ENCODE measurements at regions not wholly inside any gene's neighbourhood (a gene's known extent, or its start where the extent isn't known, plus 50 kb on each side); places are given as distances from the start of the nearest gene placed in this dataset.

DNA sequence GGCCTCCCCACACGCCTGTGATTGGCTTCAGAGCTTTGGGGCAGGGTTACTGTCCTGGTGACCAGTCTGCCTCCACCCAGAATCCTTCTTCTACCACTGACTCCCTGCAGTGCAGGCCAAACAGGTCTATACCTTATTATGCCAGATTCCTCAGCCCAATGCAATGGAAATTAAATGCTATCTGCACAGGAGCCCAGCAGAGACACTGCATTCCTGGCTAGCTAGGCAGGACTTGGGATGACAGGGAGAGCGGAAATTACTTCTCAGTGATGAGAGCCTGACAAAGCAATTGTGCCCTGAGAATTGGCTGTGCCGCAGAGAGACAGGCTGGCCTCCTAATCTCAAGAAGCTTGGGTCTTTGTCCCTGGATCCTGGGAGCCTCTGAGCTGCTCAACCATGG, 143.8 kb upstream of the NCAM1 start:
- DNase-seq (ENCODE audit: low read depth, low spot score) (no peak), ATAC-seq (no peak)
- TF ChIP-seq JUND (IDR thresholded peaks at IDR 0.05) = no peak
- Histone ChIP-seq H3K36me3 (ENCODE audit: control insufficient read depth in 1 of 2, insufficient read depth in 2 of 2, low read length in 2 of 2) (no peaks in the 10 kb centered on the region), H3K79me2 (ENCODE audit: insufficient read depth, low read length) (no peaks in the 10 kb centered on the region), H3K4me2 (ENCODE audit: low read length) (no peak overlapping the region), H3K4me1 (ENCODE audit: control insufficient read depth in 1 of 2, insufficient read depth in 2 of 2, low read length in 2 of 2) (no peaks in the 10 kb centered on the region), H3K9me2 (ENCODE audit: insufficient read depth) (no peaks in the 10 kb centered on the region), H3K9me3 (ENCODE audit: control insufficient read depth in 1 of 2, insufficient read depth in 1 of 2, low read depth in 1 of 2, low read length in 2 of 2) (no peaks in the 10 kb centered on the region), H3K27me3 (ENCODE audit: insufficient read depth, low read length) (no peaks in the 10 kb centered on the region), H4K20me1 (ENCODE audit: insufficient read depth) (no peaks in the 10 kb centered on the region), H3K4me3 (replicated peaks in 1 of 2; ENCODE audit: low read depth in 1 of 2, low read length in 2 of 2) (no peak overlapping the region), H2AFZ (ENCODE audit: low read depth, low read length, poor library complexity, severe bottlenecking) (no peak overlapping the region), H3K27ac (ENCODE audit: low read depth, low read length) (no peak overlapping the region), H3K9ac (ENCODE audit: low read length) (no peak overlapping the region)
- no TSS peak for BruUV-seq (replicated peaks)
- CTCF ChIA-PET = no interaction called here
- RAD21 ChIA-PET (ENCODE audit: low non-redundant PET in 1 of 2, low total read pairs in 2 of 2, uncharacterized antibody in 2 of 2, unreplicated experiment in 2 of 2) = no interaction called here
- POLR2A ChIA-PET = no interaction called here
- intact Hi-C loops (cut with micrococcal nuclease) = no loop called here

DNA sequence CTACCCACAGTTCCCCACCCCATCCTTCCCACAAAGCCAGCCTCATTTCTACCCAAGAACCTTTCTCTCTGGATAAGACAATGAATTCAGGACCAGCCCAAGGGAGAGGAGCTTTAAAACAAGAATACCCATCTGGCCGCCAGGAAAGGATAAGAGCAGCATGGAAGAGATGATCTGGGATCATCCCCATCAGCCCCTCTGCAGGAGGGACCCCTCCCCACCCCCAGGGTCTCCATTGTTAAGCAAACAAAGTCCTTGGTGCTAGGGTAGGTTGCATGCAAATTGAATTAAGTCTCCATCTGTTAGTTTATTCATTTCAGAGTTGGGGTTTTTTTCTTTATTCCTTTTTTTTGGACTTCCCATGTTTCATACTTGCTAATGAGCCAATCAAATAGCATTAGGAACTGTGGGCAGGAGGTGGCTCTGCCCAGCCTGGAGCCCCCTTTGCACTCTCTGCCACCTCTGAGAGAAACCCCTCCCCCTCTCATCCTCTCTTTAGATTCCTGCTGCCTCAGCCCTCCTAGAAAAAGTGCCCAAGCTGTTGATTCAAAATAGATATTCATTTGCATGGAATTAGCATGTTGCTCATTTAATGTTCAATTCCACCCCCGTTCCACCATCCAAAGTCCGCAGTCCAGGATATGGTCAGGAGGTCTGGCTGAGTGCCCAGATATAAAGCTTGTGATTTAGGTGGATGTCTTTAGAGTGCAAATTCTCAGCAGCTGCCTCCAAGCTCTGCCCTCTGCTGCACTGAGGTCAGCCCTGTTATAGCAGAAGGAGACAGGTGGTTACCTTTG, 138.5 kb upstream of the NCAM1 start:
- H3K4me3 ChIP-seq (replicated peaks in 1 of 2; ENCODE audit: low read depth in 1 of 2, low read length in 2 of 2) = no peak overlapping the region
- RAD21 ChIA-PET (ENCODE audit: low non-redundant PET in 1 of 2, low total read pairs in 2 of 2, uncharacterized antibody in 2 of 2, unreplicated experiment in 2 of 2) = no interaction called here
- no peak overlapping the region for H3K4me2 ChIP-seq (ENCODE audit: low read length)
- H3K4me1 ChIP-seq (ENCODE audit: control insufficient read depth in 1 of 2, insufficient read depth in 2 of 2, low read length in 2 of 2) = no peaks in the 10 kb centered on the region
- no peaks in the 10 kb centered on the region for H4K20me1 ChIP-seq (ENCODE audit: insufficient read depth)
- H3K79me2 ChIP-seq (ENCODE audit: insufficient read depth, low read length) = no peaks in the 10 kb centered on the region
- no TSS peak for BruUV-seq (replicated peaks)
- H2AFZ ChIP-seq (ENCODE audit: low read depth, low read length, poor library complexity, severe bottlenecking) = no peak overlapping the region
- no peak overlapping the region for H3K9ac ChIP-seq (ENCODE audit: low read length)
- POLR2A ChIA-PET = no interaction called here
- peaks cover 19% of the 10 kb centered on the region for H3K27me3 ChIP-seq (ENCODE audit: insufficient read depth, low read length)
- DNase-seq (ENCODE audit: low read depth, low spot score) = no peak
- CTCF ChIA-PET = no interaction called here
- no peaks in the 10 kb centered on the region for H3K36me3 ChIP-seq (ENCODE audit: control insufficient read depth in 1 of 2, insufficient read depth in 2 of 2, low read length in 2 of 2)
- H3K9me3 ChIP-seq (ENCODE audit: control insufficient read depth in 1 of 2, insufficient read depth in 1 of 2, low read depth in 1 of 2, low read length in 2 of 2) = no peaks in the 10 kb centered on the region
- ATAC-seq = no peak
- no peak overlapping the region for H3K27ac ChIP-seq (ENCODE audit: low read depth, low read length)
- no peaks in the 10 kb centered on the region for H3K9me2 ChIP-seq (ENCODE audit: insufficient read depth)
- intact Hi-C loops (cut with micrococcal nuclease) = no loop called here
- TF ChIP-seq YY1 (IDR thresholded peaks at IDR 0.05; ENCODE audit: extremely low read depth, insufficient replicate concordance, low read depth, low read length) (no peak), CBX3 (IDR thresholded peaks at IDR 0.05; ENCODE audit: low read depth) (no peak), FOSL1 (IDR thresholded peaks at IDR 0.05; ENCODE audit: low read depth) (no peak), ATF3 (IDR thresholded peaks at IDR 0.05) (no peak), ZNF274 (IDR thresholded peaks at IDR 0.05; ENCODE audit: low read depth, low read length) (no peak), ZFX (IDR thresholded peaks at IDR 0.05) (no peak), RAD21 (IDR thresholded peaks at IDR 0.05; ENCODE audit: low read depth) (no peak), ELF1 (IDR thresholded peaks at IDR 0.05; ENCODE audit: borderline replicate concordance, low read depth) (no peak), SRF (IDR thresholded peaks at IDR 0.05; ENCODE audit: low read depth) (no peak), EZH2 (IDR thresholded peaks at IDR 0.05) (no peak), TCF7L2 (IDR thresholded peaks at IDR 0.05; ENCODE audit: borderline replicate concordance, extremely low read depth, insufficient read depth, insufficient read length) (no peak), EGR1 (IDR thresholded peaks at IDR 0.05; ENCODE audit: low read depth) (no peak)
- TF ChIP-seq, protein P1, sequence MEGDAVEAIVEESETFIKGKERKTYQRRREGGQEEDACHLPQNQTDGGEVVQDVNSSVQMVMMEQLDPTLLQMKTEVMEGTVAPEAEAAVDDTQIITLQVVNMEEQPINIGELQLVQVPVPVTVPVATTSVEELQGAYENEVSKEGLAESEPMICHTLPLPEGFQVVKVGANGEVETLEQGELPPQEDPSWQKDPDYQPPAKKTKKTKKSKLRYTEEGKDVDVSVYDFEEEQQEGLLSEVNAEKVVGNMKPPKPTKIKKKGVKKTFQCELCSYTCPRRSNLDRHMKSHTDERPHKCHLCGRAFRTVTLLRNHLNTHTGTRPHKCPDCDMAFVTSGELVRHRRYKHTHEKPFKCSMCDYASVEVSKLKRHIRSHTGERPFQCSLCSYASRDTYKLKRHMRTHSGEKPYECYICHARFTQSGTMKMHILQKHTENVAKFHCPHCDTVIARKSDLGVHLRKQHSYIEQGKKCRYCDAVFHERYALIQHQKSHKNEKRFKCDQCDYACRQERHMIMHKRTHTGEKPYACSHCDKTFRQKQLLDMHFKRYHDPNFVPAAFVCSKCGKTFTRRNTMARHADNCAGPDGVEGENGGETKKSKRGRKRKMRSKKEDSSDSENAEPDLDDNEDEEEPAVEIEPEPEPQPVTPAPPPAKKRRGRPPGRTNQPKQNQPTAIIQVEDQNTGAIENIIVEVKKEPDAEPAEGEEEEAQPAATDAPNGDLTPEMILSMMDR (IDR thresholded peaks at IDR 0.05 in 2 of 3, conservative IDR thresholded peaks at IDR 0.05 in 1 of 3; ENCODE audit: borderline replicate concordance in 1 of 3, insufficient read depth in 1 of 3, low read depth in 2 of 3, low read length in 2 of 3) = no peak
- TF ChIP-seq, protein P2, sequence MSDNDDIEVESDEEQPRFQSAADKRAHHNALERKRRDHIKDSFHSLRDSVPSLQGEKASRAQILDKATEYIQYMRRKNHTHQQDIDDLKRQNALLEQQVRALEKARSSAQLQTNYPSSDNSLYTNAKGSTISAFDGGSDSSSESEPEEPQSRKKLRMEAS (IDR thresholded peaks at IDR 0.05) = no peak
- TF ChIP-seq, protein P3, sequence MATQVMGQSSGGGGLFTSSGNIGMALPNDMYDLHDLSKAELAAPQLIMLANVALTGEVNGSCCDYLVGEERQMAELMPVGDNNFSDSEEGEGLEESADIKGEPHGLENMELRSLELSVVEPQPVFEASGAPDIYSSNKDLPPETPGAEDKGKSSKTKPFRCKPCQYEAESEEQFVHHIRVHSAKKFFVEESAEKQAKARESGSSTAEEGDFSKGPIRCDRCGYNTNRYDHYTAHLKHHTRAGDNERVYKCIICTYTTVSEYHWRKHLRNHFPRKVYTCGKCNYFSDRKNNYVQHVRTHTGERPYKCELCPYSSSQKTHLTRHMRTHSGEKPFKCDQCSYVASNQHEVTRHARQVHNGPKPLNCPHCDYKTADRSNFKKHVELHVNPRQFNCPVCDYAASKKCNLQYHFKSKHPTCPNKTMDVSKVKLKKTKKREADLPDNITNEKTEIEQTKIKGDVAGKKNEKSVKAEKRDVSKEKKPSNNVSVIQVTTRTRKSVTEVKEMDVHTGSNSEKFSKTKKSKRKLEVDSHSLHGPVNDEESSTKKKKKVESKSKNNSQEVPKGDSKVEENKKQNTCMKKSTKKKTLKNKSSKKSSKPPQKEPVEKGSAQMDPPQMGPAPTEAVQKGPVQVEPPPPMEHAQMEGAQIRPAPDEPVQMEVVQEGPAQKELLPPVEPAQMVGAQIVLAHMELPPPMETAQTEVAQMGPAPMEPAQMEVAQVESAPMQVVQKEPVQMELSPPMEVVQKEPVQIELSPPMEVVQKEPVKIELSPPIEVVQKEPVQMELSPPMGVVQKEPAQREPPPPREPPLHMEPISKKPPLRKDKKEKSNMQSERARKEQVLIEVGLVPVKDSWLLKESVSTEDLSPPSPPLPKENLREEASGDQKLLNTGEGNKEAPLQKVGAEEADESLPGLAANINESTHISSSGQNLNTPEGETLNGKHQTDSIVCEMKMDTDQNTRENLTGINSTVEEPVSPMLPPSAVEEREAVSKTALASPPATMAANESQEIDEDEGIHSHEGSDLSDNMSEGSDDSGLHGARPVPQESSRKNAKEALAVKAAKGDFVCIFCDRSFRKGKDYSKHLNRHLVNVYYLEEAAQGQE (IDR thresholded peaks at IDR 0.05; ENCODE audit: low read depth) = no peak

Data from HCT116 (cell line).